SU-DHL-6 (cell line): ENCODE measurements at regions not wholly inside any gene's neighbourhood (a gene's known extent, or its start where the extent isn't known, plus 50 kb on each side); places are given as distances from the start of the nearest gene placed in this dataset.
"Not testable (repeated sequence)": the region's sequence is repeated elsewhere in the genome, so short reads cannot be mapped to it uniquely, and the experiment has no call there.

Source experiments
- H2AFZ ChIP-seq: fragments of 200-600 bp; sonication (generic); 2 replicates; pipeline ENCODE4 v1.6.1; 2014; ENCODE audit warnings: low read depth, mild to moderate bottlenecking, moderate library complexity, mixed read lengths, antibody characterized with exemption, low read length; ENCODE audit not compliant: severe bottlenecking
- H3F3A ChIP-seq: fragments of 200-600 bp; shearing (Covaris generic); 2 replicates; pipeline ENCODE4 v1.6.0; 2016; ENCODE audit warnings: antibody characterized with exemption, mild to moderate bottlenecking; ENCODE audit not compliant: insufficient read depth
- H3K27ac ChIP-seq: fragments of 200-600 bp; sonication (generic); 2 replicates; pipeline ENCODE4 v1.5.1; 2016; ENCODE audit warnings: low read depth, mild to moderate bottlenecking, low read length, moderate library complexity, mixed read lengths
- H3K27me3 ChIP-seq: fragments of 200-600 bp; sonication (generic), shearing (Covaris generic); 2 replicates; pipeline ENCODE4 v1.6.0; 2014; ENCODE audit warnings: mild to moderate bottlenecking, low read length
- H3K36me3 ChIP-seq: fragments of 200-600 bp; sonication (generic); 2 replicates; pipeline ENCODE4 v1.6.1; 2014; ENCODE audit warnings: mild to moderate bottlenecking, low read length, mixed read lengths
- H3K4me2 ChIP-seq: fragments of 300-600, 200-600 bp; shearing (Covaris generic), sonication (generic); 2 replicates; pipeline ENCODE4 v1.6.0; 2014; ENCODE audit warnings: low read length, low read depth, mild to moderate bottlenecking; ENCODE audit not compliant: poor library complexity, severe bottlenecking
- H3K4me3 ChIP-seq: fragments of 200-600 bp; sonication (generic); 2 replicates; pipeline ENCODE4 v1.5.1; 2014; ENCODE audit warnings: antibody characterized with exemption, low read length, mild to moderate bottlenecking, mixed read lengths; ENCODE audit not compliant: insufficient read depth, poor library complexity, severe bottlenecking
- H3K79me2 ChIP-seq: fragments of 200-600 bp; sonication (generic); 2 replicates; pipeline ENCODE4 v1.6.1; 2014; ENCODE audit warnings: mild to moderate bottlenecking, low read length, moderate library complexity; ENCODE audit not compliant: insufficient read depth
- H3K9ac ChIP-seq: fragments of 200-600 bp; sonication (generic); 2 replicates; pipeline ENCODE4 v1.7.0; 2014; ENCODE audit warnings: mild to moderate bottlenecking, low read length
- H3K9me2 ChIP-seq: fragments of 200-600 bp; sonication (generic); replicated peaks from 2 replicates; pipeline ENCODE4 v1.6.1; 2014; ENCODE audit warnings: low read length; ENCODE audit not compliant: insufficient read depth
- H3K9me3 ChIP-seq: fragments of 200-600 bp; sonication (generic); 2 replicates; pipeline ENCODE4 v1.6.1; 2014; ENCODE audit warnings: low read length, mixed read lengths; ENCODE audit not compliant: insufficient read depth
- H4K20me1 ChIP-seq: fragments of 200-600 bp; sonication (generic); 2 replicates; pipeline ENCODE4 v1.6.1; 2014; ENCODE audit warnings: low read depth, mild to moderate bottlenecking, antibody characterized with exemption, low read length, moderate library complexity, mixed read lengths
- EZH2phosphoT487 ChIP-seq: fragments of 200-600 bp; sonication (generic), shearing (Covaris generic); conservative IDR thresholded peaks from 2 replicates; pipeline ENCODE4 v1.6.1; 2018; ENCODE audit warnings: mild to moderate bottlenecking, antibody characterized with exemption, low read length, moderate library complexity, mixed read lengths
- TF ChIP-seq, protein P1 (sequence below): fragments of 200-600 bp; sonication (generic); IDR thresholded peaks from one replicate; pipeline ENCODE4 v1.5.1; 2017; ENCODE audit warnings: antibody characterized with exemption, mild to moderate bottlenecking, low read length, moderate library complexity; ENCODE audit not compliant: insufficient read depth, poor library complexity, severe bottlenecking

- H3K36me3 ChIP-seq, result no peaks in the 10 kb centered on the region
- H3F3A ChIP-seq, result no peaks in the 10 kb centered on the region
- H4K20me1 ChIP-seq, result no peaks in the 10 kb centered on the region
- H3K9me2 ChIP-seq, result no peaks in the 10 kb centered on the region
- no peak overlapping the region for H3K27ac ChIP-seq
- H2AFZ ChIP-seq, result no peak overlapping the region
- H3K27me3 ChIP-seq, result no peaks in the 10 kb centered on the region
- H3K4me3 ChIP-seq, result no peak overlapping the region
- H3K79me2 ChIP-seq, result no peaks in the 10 kb centered on the region
- no peaks in the 10 kb centered on the region for H3K9me3 ChIP-seq
- no peak overlapping the region for H3K4me2 ChIP-seq
- TF ChIP-seq, protein P1, sequence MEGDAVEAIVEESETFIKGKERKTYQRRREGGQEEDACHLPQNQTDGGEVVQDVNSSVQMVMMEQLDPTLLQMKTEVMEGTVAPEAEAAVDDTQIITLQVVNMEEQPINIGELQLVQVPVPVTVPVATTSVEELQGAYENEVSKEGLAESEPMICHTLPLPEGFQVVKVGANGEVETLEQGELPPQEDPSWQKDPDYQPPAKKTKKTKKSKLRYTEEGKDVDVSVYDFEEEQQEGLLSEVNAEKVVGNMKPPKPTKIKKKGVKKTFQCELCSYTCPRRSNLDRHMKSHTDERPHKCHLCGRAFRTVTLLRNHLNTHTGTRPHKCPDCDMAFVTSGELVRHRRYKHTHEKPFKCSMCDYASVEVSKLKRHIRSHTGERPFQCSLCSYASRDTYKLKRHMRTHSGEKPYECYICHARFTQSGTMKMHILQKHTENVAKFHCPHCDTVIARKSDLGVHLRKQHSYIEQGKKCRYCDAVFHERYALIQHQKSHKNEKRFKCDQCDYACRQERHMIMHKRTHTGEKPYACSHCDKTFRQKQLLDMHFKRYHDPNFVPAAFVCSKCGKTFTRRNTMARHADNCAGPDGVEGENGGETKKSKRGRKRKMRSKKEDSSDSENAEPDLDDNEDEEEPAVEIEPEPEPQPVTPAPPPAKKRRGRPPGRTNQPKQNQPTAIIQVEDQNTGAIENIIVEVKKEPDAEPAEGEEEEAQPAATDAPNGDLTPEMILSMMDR, result no peak
- no peak for TF ChIP-seq EZH2phosphoT487
- H3K9ac ChIP-seq, result no peak overlapping the region
Observed at GRCh38 chr14:83977583-83977982, 1552.4 kb upstream of the FLRT2 start.

DNA sequence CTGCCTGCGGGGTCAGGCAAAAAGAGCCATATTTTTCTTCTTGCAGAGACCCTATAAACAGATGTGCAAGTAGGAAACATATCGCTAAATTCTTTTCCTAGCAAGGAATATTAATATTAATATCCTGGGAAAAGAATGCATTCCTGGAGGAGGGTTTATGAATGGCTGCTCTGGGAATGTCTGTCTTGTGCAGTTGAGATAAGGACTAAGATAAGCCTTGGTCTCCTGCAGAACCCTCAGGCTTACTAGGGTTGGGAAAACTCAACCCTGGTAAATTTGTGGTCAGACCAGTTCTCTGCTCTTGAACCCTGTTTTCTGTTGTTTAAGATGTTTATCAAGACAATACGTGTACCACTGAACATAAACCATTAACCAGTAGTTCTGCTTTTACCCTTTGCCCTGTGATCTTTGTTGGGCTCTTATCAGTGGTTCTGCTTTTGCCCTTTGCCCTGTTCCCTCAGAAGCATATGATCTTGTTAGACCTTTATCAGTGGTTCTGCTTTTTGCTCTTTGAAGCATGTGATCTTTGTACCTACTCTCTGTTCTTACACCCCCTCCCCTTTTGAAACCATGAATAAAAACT lies 1548.2 kb upstream of the FLRT2 start:
- not testable (repeated sequence) for H3K4me2 ChIP-seq, H3K9me3 ChIP-seq, H3K9me2 ChIP-seq, H3K9ac ChIP-seq, H3K27ac ChIP-seq, H3K36me3 ChIP-seq, H3F3A ChIP-seq, H3K4me3 ChIP-seq, H2AFZ ChIP-seq, H4K20me1 ChIP-seq, H3K79me2 ChIP-seq, H3K27me3 ChIP-seq

DNA sequence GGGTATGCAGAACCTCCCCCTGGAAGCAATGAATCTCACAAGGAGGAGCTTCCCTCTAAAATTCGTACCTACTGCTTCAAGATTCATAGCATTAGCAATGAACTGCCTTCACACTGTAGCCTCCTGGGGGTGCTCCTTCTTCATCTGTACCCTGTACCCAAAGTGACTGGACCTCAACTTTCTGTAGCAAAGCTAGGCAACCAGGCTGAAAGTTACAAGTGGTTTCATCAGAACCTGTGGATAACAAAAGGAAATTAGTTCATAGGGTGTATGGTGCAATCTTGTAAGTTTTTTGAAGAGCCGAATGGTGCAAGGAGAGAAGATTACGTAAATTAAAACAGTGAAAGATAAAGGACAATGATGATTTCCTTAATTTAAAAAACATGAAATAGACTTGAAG lies 1541.7 kb upstream of the FLRT2 start:
- no peak overlapping the region for H2AFZ ChIP-seq
- no peaks in the 10 kb centered on the region for H3K27me3 ChIP-seq
- H3K9me2 ChIP-seq, result no peaks in the 10 kb centered on the region
- H3F3A ChIP-seq, result no peaks in the 10 kb centered on the region
- no peak overlapping the region for H3K4me3 ChIP-seq
- no peak overlapping the region for H3K9ac ChIP-seq
- no peak overlapping the region for H3K27ac ChIP-seq
- no peaks in the 10 kb centered on the region for H3K79me2 ChIP-seq
- no peaks in the 10 kb centered on the region for H3K9me3 ChIP-seq
- H3K36me3 ChIP-seq, result no peaks in the 10 kb centered on the region
- no peak for TF ChIP-seq EZH2phosphoT487
- TF ChIP-seq, protein P1, result no peak
- H3K4me2 ChIP-seq, result no peak overlapping the region
- no peaks in the 10 kb centered on the region for H4K20me1 ChIP-seq

- Histone ChIP-seq H3K79me2 (no peaks in the 10 kb centered on the region), H3F3A (no peaks in the 10 kb centered on the region), H3K9me3 (no peaks in the 10 kb centered on the region), H2AFZ (no peak overlapping the region), H3K4me3 (no peak overlapping the region), H3K27me3 (no peaks in the 10 kb centered on the region), H4K20me1 (no peaks in the 10 kb centered on the region), H3K4me2 (no peak overlapping the region), H3K9me2 (no peaks in the 10 kb centered on the region), H3K9ac (no peak overlapping the region), H3K27ac (no peak overlapping the region), H3K36me3 (no peaks in the 10 kb centered on the region)
- TF ChIP-seq, protein P1, result no peak
- TF ChIP-seq EZH2phosphoT487, result no peak
Observed at GRCh38 chr14:83991666-83992065, 1538.3 kb upstream of the FLRT2 start.
